Esophagus muscularis mucosa (tissue), 4 donors: ENCODE measurements at regions not wholly inside any gene's neighbourhood (a gene's known extent, or its start where the extent isn't known, plus 50 kb on each side); places are given as distances from the start of the nearest gene placed in this dataset.
A peak's percentile ranks its signal among the peaks of the same experiment; 100 is the strongest.

Experiments
- DNase-seq: peaks from one replicate; pipeline ENCODE4 v3.0.0-alpha.2; 2017; ENCODE audit errors: extremely low spot score
- H3K27ac ChIP-seq, 4 donors: fragments of 200-600 bp; sonication (generic); replicated peaks in 1 of 4; 1 replicate in 3 of 4; 2 replicates in 1 of 4; pipeline ENCODE4 v1.5.1; 2016 to 2019; ENCODE audit warnings: mild to moderate bottlenecking in 1 of 4
- H3K27me3 ChIP-seq, 4 donors: fragments of 200-600 bp; sonication (generic); one replicate each; pipeline versions ENCODE4 v1.5.1 to v1.6.0; 2016 to 2019
- H3K36me3 ChIP-seq, 4 donors: fragments of 200-600 bp; sonication (generic); one replicate each; pipeline ENCODE4 v1.5.1; 2016 to 2019
- H3K4me1 ChIP-seq, 4 donors: fragments of 200-600 bp; sonication (generic); one replicate each; pipeline ENCODE4 v1.5.1; 2016 to 2019
- H3K4me3 ChIP-seq, 4 donors: fragments of 200-600 bp; sonication (generic); 1 replicate in 2 of 4; 2 replicates in 2 of 4; pipeline ENCODE4 v1.5.1; 2016 to 2019; ENCODE audit warnings: mild to moderate bottlenecking in 4 of 4, moderate library complexity in 1 of 4
- H3K9me3 ChIP-seq, 4 donors: fragments of 200-600 bp; sonication (generic); 1 replicate in 3 of 4; 2 replicates in 1 of 4; pipeline ENCODE4 v1.5.1; 2016 to 2019
- EP300 ChIP-seq: sonication (generic); formaldehyde crosslinking; IDR thresholded peaks from one replicate; pipeline ENCODE4 v1.6.1; 2017; ENCODE audit warnings: antibody characterized with exemption
- POLR2A ChIP-seq: fragments of 450-650 bp; IDR thresholded peaks from one replicate; pipeline ENCODE4 v1.6.1; 2017; ENCODE audit warnings: antibody characterized with exemption, moderate library complexity, mild to moderate bottlenecking, low read depth
- POLR2AphosphoS5 ChIP-seq, 2 donors: sonication (generic); formaldehyde crosslinking; IDR thresholded peaks; one replicate each; pipeline ENCODE4 v1.6.1; 2017; ENCODE audit warnings: antibody characterized with exemption in 2 of 2
- WGBS: methylation state at CpG from one replicate; pipeline ENCODE4 v1.1.5; 2018; 5-methylcytosine and 5-hydroxymethylcytosine counted together
- intact Hi-C: fragments of 100-400 bp; cut with DNase I; formaldehyde crosslinking; loops from one replicate; pipeline ENCODE4 v1.15.1; 2023
- TF ChIP-seq, protein P1 (sequence below), 3 experiments: fragments of 200-600 bp in 2 of 3; fragments of 450-650 bp in 1 of 3; sonication (generic) in 2 of 3; IDR thresholded peaks; one replicate each; pipeline ENCODE4 v1.5.1; 2017 to 2019; ENCODE audit warnings: antibody characterized with exemption in 3 of 3, mild to moderate bottlenecking in 2 of 3, moderate library complexity in 1 of 3

DNA sequence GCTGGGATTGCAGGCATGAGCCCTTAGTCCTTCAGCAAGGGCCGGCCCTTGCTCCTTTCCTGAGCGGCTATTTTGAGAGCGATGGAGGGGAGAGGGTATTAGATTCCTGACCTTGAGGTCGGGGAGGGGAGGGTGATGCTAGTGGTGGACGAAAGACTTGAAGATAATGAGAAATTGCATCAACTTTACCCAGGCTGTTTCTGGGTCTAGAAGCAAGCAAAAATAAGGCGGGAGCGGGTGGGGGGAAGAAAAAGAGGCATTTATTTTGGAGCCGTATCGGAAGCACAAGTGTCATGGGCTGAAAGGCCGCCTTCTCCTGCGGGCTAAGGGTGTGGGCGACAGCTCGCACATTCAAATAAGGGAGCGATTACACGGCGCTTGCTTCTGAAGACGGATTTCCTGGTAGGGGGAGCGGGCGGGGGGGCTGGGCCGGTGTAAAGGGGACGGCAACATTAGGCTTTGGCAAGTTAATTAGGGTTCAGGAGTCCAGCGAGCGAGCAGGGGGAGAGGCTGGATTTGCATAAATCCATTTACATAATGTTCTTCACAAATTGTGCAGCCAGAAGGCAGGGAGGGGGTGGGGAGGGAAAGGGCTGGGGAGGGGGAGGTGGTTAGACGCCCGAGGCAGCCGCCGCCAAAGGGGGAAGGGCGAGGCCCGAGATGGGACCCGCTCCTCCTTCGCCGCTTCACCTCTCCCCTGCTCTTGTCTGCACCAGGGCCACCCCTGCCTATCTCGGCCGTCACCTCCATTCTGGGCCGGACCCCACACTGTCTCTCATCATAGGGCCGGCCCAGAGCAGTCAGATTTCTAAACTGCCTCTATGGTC lies 245.9 kb downstream of the MIAT start:
- no peaks in the 10 kb centered on the region for H3K27me3 ChIP-seq
- H3K4me3 ChIP-seq, result peak overlapping the region; percentile 3 to 40 (median 23)
- peak overlapping the region in 1 of 4 donors; percentile 2 for H3K27ac ChIP-seq
- intact Hi-C loops, result no loop called here
- no peaks in the 10 kb centered on the region for H3K9me3 ChIP-seq
- TF ChIP-seq EP300, result no peak
- TF ChIP-seq POLR2AphosphoS5 (IDR thresholded peaks at IDR 0.05), result no peak
- TF ChIP-seq POLR2A, result no peak
- TF ChIP-seq, protein P1, sequence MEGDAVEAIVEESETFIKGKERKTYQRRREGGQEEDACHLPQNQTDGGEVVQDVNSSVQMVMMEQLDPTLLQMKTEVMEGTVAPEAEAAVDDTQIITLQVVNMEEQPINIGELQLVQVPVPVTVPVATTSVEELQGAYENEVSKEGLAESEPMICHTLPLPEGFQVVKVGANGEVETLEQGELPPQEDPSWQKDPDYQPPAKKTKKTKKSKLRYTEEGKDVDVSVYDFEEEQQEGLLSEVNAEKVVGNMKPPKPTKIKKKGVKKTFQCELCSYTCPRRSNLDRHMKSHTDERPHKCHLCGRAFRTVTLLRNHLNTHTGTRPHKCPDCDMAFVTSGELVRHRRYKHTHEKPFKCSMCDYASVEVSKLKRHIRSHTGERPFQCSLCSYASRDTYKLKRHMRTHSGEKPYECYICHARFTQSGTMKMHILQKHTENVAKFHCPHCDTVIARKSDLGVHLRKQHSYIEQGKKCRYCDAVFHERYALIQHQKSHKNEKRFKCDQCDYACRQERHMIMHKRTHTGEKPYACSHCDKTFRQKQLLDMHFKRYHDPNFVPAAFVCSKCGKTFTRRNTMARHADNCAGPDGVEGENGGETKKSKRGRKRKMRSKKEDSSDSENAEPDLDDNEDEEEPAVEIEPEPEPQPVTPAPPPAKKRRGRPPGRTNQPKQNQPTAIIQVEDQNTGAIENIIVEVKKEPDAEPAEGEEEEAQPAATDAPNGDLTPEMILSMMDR (IDR thresholded peaks at IDR 0.05), result no peak
- no peak for DNase-seq
- peaks cover 0 to 16% (median 14%) of the 10 kb centered on the region in 4 donors for H3K4me1 ChIP-seq
- H3K36me3 ChIP-seq, result no peaks in the 10 kb centered on the region
- WGBS, result 16% methylated on average over 34 of the region's 36 CpGs

DNA sequence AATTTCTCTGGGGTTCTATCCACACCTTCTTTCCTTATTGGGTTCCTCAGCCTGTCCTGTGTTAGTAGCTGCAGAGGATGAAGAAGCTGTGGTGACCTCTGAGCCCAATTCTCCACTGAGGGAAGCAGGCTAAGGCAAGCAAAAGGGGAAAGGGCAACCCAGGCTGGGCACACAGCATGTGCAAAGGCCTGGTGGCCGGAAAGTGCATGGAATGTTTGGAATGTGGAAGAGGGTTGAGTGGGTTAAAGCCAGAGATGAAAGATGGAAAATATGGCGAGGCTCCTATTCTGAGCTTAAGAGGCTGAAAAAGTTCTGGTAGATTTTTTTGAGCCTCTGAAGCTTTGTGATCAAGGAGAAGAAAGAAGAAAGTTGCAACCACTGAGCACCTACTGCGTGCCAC lies 247.1 kb downstream of the MIAT start:
- no peak overlapping the region for H3K27ac ChIP-seq
- intact Hi-C loops, result no loop called here
- no peak overlapping the region for H3K4me3 ChIP-seq
- H3K9me3 ChIP-seq, result peaks cover 0 to 7% (median 0%) of the 10 kb centered on the region in 4 donors
- H3K4me1 ChIP-seq, result peaks cover 0 to 16% (median 14%) of the 10 kb centered on the region in 4 donors
- no peak for TF ChIP-seq POLR2A
- TF ChIP-seq POLR2AphosphoS5 (IDR thresholded peaks at IDR 0.05), result no peak
- TF ChIP-seq, protein P1 (IDR thresholded peaks at IDR 0.05), result no peak
- no peak for TF ChIP-seq EP300
- no peak for DNase-seq
- 73% methylated on average over 3 of the region's 3 CpGs for WGBS
- no peaks in the 10 kb centered on the region for H3K27me3 ChIP-seq
- H3K36me3 ChIP-seq, result no peaks in the 10 kb centered on the region

DNA sequence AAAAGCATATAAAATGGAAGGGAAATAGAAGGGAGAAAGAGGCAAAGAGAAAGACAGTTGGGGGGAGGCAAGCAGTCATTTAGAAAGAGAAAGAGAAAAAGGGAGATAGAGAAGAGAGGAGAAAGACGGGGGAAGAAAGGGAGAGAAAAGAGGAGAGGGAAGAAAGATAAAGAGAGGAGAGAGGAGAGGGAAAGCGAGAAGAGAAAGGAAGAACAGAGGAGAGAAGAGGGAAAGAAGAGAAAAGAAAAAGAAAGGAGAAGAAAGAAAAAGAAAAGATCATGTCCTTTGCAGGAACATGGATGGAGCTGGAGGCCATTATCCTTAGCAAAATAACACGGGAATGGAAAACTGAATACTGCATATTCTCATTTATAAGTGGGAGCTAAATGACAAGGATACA lies 247.7 kb downstream of the MIAT start:
- intact Hi-C loops, result no loop called here
- TF ChIP-seq EP300, result no peak
- no peak for TF ChIP-seq POLR2AphosphoS5 (IDR thresholded peaks at IDR 0.05)
- no peak for TF ChIP-seq POLR2A
- TF ChIP-seq, protein P1 (IDR thresholded peaks at IDR 0.05), result no peak
- Histone ChIP-seq H3K36me3 (no peaks in the 10 kb centered on the region), H3K27ac (no peak overlapping the region), H3K9me3 (peaks cover 0 to 7% (median 0%) of the 10 kb centered on the region in 4 donors), H3K4me3 (no peak overlapping the region), H3K27me3 (no peaks in the 10 kb centered on the region), H3K4me1 (peaks cover 0 to 16% (median 14%) of the 10 kb centered on the region in 4 donors)
- DNase-seq, result no peak
- WGBS, result 86% methylated on average over 3 of the region's 3 CpGs

DNA sequence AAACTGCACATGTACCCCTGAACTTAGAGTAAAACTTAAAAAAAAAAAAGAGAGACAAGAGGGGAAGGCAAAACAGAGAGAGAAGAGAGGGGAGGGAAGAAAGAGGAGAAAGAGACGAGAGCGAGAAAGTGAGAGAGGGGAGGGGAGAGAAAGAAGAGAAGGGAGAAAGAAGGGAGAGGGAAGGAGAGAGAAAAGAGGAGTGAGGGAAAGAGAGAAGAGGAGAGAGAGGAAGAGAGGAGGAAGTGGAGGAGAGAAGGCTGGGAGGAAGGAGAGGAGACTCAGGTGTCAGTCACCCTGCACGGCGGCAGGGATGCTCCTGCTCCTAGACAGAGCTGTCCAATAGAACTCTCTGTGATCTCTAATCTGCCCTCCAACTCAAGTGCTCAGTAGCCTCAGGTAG lies 248.3 kb downstream of the MIAT start:
- no peaks in the 10 kb centered on the region for H3K27me3 ChIP-seq
- peaks cover 0 to 7% (median 0%) of the 10 kb centered on the region in 4 donors for H3K9me3 ChIP-seq
- no peak overlapping the region for H3K4me3 ChIP-seq
- peaks cover 0 to 16% (median 14%) of the 10 kb centered on the region in 4 donors for H3K4me1 ChIP-seq
- H3K36me3 ChIP-seq, result no peaks in the 10 kb centered on the region
- TF ChIP-seq POLR2AphosphoS5 (IDR thresholded peaks at IDR 0.05) (no peak), EP300 (no peak), POLR2A (no peak)
- TF ChIP-seq, protein P1 (IDR thresholded peaks at IDR 0.05), result no peak
- 77% methylated on average over 4 of the region's 4 CpGs for whole genome bisulfite sequencing
- DNase-seq, result no peak
- intact Hi-C loops, result no loop called here
- H3K27ac ChIP-seq, result no peak overlapping the region
